Esophagus muscularis mucosa (tissue), 3 donors: ENCODE measurements at regions not wholly inside any gene's neighbourhood (a gene's known extent, or its start where the extent isn't known, plus 50 kb on each side); places are given as distances from the start of the nearest gene placed in this dataset.
"Not testable (repeated sequence)": the region's sequence is repeated elsewhere in the genome, so short reads cannot be mapped to it uniquely, and the experiment has no call there.

Source experiments
- CTCF ChIP-seq, 3 experiments: fragments of 200-600 bp in 2 of 3; fragments of 450-650 bp in 1 of 3; sonication (generic) in 2 of 3; IDR thresholded peaks; one replicate each; pipeline ENCODE4 v1.5.1; 2017 to 2019; ENCODE audit warnings: antibody characterized with exemption in 3 of 3, mild to moderate bottlenecking in 2 of 3, moderate library complexity in 1 of 3
- POLR2AphosphoS5 ChIP-seq, 2 donors: sonication (generic); formaldehyde crosslinking; IDR thresholded peaks; one replicate each; pipeline ENCODE4 v1.6.1; 2017; ENCODE audit warnings: antibody characterized with exemption in 2 of 2

GRCh38 chr1:187298-187697, 264.2 kb downstream of the OR4F29 start:
- not testable (repeated sequence) for TF ChIP-seq CTCF, POLR2AphosphoS5 (IDR thresholded peaks at IDR 0.05)
